HUDEP-2 (cell line): ENCODE measurements at regions not wholly inside any gene's neighbourhood (a gene's known extent, or its start where the extent isn't known, plus 50 kb on each side); places are given as distances from the start of the nearest gene placed in this dataset.

Source experiments
- DNase-seq, 76 experiments: peaks; one replicate each; lab custom pipeline; 2025; ENCODE audit not compliant: unreplicated experiment in 76 of 76; lab: John Stamatoyannopoulos, UW

DNA sequence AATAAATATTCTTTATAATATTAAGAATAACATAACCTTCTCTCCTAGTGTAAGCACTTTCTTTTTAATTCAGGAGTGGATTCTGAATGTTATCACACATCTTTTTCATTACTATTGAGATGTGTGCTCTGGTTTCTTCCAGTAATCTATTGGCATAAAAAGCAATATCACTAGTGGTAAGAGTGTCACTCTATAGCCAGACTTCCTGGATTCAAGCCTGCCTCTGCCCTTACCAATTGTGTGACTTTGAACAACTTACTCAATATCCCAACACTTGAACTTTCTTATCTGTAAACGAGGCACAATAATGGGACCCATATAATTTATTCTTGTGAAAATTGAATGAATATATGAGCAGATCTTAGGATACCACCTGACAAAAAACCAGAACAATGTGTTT lies 71.0 kb downstream of the SEM1 start:
- no peak for DNase-seq

- no peak for DNase-seq
These were observed 72.1 kb downstream of the SEM1 start for GRCh38 chr7:96637522-96637921.

DNA sequence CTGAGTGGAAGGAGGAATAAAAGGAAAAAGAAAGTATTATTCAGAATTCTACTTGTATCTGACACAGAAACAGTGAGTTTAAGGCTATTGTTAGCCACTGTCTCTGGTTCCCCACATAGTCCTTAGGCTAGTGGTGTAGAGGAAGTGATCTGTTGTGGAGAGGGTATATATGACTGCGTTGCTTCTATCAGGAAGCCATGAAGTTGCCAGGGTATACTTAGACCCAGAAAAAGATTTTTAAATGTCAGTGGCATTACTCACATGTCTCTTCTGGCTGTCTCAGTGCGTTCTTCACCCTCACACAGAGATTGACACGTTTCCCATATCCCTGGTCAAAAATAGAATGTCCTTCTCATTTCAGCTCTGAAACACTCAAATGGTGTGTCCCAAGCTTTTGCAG lies 72.7 kb downstream of the SEM1 start:
- DNase-seq, result no peak

- no peak for DNase-seq
These were observed 73.2 kb downstream of the SEM1 start for GRCh38 chr7:96636342-96636860.

GRCh38 chr7:96629884-96630283 lies 79.8 kb downstream of the SEM1 start:
- no peak for DNase-seq

GRCh38 chr7:96624954-96625353 lies 84.7 kb downstream of the SEM1 start:
- no peak for DNase-seq

DNA sequence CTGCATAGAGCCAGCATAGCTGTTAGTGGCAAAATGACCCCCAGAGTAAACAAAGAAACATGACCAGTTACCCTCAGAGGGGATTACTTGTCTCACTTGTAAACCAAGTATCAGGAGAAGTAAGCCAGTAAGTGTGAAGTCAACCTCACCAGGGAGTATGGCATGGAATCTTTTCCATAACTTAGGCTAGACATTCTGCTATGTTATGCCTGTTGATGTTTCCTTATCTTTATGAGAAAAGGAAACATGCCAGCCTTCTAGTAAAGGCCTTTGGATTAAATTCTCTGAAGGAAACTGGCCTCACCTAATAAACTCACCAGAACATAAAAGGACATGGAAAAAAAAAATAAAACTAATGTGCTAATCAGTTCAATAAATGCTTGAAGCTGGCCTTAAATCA lies 87.7 kb downstream of the SEM1 start:
- no peak for DNase-seq

DNA sequence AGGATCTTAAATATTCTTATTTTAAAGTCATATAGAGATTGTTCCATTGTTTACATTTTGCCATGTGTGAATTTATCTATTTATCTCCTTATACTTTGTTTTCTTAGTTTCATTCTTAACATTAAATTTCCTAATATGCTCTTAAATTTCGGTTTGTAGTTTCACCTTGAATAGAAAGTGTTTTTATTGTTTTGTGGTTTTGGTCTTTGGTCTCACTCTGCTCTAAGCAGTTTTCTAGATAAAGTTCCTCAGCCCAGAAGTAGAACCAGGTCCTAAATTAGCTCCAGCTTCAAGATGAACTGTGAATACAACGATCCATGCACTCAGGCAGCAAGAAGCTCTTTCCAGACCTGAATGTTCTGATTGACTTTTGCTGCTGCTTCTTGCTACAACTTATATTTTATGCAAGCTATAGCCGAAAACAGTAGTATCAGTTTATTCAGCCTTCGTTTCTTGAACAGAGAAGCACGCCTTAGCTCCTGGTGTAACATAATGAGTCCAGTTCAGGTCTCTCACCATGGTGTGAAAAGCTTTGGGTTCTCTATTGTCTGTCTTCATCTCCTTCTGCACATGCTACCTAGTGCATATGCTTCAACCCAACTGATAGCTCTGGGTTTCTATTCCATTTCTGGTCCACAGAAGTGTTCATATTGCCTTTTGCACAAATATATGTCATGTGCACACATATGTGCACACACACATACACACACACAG lies 95.3 kb downstream of the SEM1 start:
- no peak for DNase-seq

GRCh38 chr7:96612034-96612433 lies 97.6 kb downstream of the SEM1 start:
- no peak for DNase-seq

- no peak for DNase-seq
These were observed 104.5 kb downstream of the SEM1 start for GRCh38 chr7:96605045-96605716.

DNA sequence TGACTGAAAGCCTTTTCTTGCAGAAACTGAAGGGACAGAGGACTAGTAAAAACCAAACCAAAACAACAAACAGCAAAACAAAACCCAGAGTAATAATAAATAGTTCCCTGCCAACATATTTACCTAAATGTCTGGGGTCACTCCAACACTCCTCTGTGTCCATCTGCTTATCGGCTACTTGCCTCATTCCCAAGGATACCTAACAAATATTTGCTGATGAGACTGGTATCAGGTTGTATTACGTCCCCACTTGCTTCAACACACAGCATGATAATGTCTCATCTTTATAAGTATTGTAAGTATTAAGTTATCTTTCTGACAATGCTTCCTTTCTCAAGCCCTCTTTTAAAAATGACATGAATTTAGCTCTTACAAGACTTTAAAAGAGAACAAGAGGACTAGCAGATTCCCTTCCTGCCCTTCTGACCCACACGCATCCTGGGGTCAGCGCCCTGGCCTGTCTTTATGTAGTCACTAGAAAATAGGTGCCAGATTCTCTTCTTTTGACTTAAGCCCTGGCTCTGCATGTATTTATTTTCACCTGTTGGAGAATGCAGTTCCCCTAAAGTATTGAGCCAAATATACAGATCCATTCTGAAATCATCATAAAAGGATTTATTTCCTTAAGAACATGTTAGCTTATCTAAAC lies 110.2 kb downstream of the SEM1 start:
- DNase-seq, result no peak

DNA sequence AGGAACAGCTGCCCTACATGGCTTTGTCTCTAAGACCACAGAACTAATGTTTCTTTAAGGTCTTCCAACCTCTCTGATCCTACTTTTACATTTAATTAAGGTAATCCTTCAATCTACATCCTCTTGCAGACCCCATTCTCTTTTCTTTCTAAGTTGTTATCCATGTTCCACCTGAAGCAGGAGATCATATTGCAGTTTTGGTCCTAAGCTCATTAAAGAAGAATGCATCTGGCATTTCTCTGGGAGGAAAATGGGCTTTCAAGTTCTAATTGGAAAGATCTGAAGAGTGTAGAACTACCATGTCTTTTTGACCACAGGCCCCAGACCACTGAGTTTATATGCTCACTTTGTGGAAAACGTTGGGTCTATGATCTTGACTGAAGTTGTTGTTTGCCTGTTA lies 111.2 kb downstream of the SEM1 start:
- no peak for DNase-seq

GRCh38 chr7:96596120-96596826 lies 113.4 kb downstream of the SEM1 start:
- peak in 5 of 76 experiments; percentile 2 to 14 (median 7) for DNase-seq

DNA sequence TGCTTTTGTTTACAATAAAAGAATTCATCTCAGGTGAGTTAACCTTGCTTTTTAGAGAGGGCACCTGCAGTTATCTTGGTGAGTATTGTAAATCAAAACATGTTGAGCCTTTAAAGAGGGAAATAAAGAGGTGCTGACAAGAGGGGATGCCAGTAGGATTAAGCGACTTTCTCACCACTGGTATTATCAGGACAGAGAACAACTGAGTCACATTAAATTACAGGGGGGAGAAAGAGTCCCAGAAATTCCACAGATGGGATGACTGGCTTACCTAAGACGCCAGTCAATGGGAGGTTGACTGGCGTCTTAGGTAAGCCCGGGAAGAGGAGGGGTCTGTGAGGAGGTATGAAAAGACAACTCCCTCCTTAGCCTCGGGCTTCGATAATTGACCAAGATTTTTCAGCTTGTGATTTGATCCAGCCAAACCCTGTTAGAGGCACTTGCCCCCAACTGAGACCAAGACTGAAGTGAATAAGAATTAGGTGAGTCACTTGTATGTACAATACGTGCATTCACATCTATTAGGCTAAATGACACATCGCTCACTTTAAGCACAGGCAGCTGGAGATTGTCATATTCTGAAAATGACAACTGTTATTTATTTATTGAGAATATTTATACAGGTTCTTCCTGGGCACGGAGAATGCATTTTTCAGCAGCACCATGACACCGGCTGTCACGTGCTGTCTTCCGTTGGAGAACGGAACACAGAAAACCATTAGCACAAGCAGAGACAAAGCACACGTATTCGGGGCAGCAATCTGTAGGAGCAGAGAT lies 117.6 kb downstream of the SEM1 start:
- DNase-seq, result no peak

DNA sequence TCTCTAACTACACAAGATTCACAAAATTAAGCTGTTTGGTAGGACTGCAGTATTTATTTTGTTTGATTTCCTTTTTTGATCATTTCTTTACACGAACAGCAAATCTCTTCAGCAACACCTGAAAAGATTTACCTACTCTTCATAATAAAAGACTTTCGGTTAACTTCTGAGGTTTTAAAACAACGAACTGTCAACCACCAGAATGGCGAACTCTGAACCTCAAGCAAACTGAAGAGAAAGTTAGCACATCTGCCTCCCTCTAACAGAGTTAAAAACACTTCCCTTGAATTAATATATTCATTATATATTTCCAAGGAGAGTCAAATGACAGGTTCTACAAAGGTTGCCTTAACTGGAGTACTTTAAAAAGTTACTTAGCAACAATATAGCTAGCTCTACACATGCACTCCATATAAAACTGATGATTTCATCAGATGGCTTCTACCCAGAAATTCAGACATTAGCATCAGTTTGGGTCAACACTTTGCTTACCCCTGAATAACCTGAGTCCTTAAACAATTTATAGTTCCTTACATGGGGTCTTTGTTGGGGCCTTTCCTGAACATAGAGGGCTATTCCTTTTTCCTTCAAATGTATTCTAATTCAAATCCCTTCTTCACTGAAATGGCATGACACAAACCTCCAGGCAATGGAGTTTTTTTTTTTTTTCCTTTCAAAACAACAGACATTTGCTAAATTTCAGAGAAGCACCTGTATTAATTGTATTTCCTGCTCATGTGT lies 118.3 kb downstream of the SEM1 start:
- DNase-seq, result no peak

- DNase-seq, result no peak
These were observed 120.6 kb downstream of the SEM1 start for GRCh38 chr7:96589038-96589437.

GRCh38 chr7:96579119-96579518 lies 130.5 kb downstream of the SEM1 start:
- no peak for DNase-seq

DNA sequence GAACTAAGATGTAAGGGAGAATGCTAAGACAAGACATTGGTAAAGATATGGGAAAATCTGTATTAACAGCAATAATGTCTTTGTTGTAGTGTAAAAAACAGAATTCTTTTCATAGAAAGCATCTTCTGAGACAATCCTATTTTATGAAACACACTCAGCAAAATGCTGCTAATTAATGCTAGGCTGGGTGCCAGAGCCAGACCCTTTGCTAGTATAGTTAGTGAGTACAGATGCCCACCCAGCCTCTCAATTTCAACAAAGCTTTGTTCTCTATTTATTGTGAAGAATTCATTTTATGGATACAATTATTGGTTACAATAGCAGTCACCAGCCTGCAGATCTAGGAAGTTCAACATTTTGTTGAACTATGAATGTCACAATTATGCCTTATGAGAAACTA lies 131.0 kb downstream of the SEM1 start:
- DNase-seq, result no peak

GRCh38 chr7:96563409-96563808 lies 146.2 kb downstream of the SEM1 start:
- no peak for DNase-seq

- no peak for DNase-seq
These were observed 146.7 kb downstream of the SEM1 start for GRCh38 chr7:96562966-96563365.
